22Rv1 (cell line): ENCODE measurements at regions not wholly inside any gene's neighbourhood (a gene's known extent, or its start where the extent isn't known, plus 50 kb on each side); places are given as distances from the start of the nearest gene placed in this dataset.

Experiments used
- H3K27ac ChIP-seq: fragments of 450-650 bp; 2 replicates; pipeline ENCODE4 v1.5.1; 2017
- CTCF ChIP-seq: fragments of 450-650 bp; IDR thresholded peaks from 2 replicates; pipeline ENCODE4 v1.5.1; 2017; ENCODE audit warnings: mild to moderate bottlenecking
- ZFX ChIP-seq: fragments of 450-650 bp; IDR thresholded peaks from 2 replicates; pipeline ENCODE4 v1.6.1; 2017; ENCODE audit warnings: antibody characterized with exemption, borderline replicate concordance

DNA sequence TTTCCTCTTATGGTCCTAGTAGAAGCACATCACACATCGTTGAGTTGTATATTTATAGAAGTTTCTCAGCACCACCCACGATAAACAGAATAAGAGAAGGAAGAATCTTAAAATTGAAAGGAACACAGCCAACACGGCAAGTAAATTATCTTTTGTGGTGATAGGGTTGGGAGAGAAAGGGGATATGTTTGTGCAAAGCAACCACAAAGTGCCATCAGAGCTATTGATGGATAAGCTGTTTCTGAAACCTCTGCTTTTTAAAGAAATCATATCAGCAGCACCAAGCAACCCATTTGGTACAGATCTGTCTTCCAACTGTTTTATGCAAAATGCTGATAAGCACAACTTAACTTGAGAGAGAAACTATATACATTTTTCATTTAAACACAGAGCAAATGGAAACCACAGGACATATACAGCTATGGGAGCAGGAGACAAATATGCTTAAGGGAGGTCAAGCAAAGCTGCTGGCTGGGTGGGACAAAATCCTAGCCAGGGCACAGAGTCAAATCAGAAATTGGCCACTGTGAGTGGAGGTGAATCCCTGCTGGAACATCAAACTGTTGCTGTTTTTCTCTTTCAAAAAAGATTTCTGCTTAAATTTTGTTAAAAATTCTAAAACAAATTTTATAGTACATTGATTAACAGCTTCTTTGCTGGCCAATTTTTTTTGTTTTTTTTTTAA lies 194.0 kb upstream of the HHIP start:
- H3K27ac ChIP-seq = no peak overlapping the region
- TF ChIP-seq ZFX (no peak), CTCF (no peak)

- H3K27ac ChIP-seq = no peak overlapping the region
- TF ChIP-seq ZFX = no peak
- no peak for TF ChIP-seq CTCF
Observed at GRCh38 chr4:144456196-144456595, 189.8 kb upstream of the HHIP start.

GRCh38 chr4:144461906-144462305 lies 184.1 kb upstream of the HHIP start:
- TF ChIP-seq ZFX (no peak), CTCF (no peak)
- H3K27ac ChIP-seq = no peak overlapping the region

DNA sequence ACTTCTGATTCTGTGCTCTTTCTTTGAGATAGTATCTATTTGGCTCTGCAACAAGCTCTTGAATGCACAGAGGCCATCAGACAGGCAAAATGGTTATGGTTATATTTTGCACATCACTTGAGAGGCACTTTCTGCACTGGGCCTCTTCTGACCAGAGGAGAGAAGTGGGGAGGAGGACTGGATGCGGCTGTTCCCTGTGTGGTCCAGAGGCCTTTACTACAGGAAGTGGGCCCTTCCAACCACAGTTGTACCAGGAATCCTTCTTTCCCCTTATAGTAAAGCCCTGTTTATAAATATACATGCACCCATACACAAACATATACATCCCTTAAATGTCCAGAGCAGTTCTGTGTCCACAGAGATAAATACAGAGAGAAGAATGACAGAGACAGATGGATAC lies 182.7 kb upstream of the HHIP start:
- TF ChIP-seq CTCF (no peak), ZFX (no peak)
- no peak overlapping the region for H3K27ac ChIP-seq

GRCh38 chr4:144463896-144464295 lies 182.1 kb upstream of the HHIP start:
- TF ChIP-seq CTCF = no peak
- TF ChIP-seq ZFX = no peak
- H3K27ac ChIP-seq = no peak overlapping the region

- no peak overlapping the region for H3K27ac ChIP-seq
- no peak for TF ChIP-seq CTCF
- no peak for TF ChIP-seq ZFX
Observed at GRCh38 chr4:144465546-144465945, 180.4 kb upstream of the HHIP start.

GRCh38 chr4:144480068-144480467 lies 165.9 kb upstream of the HHIP start:
- no peak overlapping the region for H3K27ac ChIP-seq
- TF ChIP-seq CTCF (no peak), ZFX (no peak)
